HCT116 (cell line): ENCODE measurements at regions not wholly inside any gene's neighbourhood (a gene's known extent, or its start where the extent isn't known, plus 50 kb on each side); places are given as distances from the start of the nearest gene placed in this dataset.

ENCODE experiments used
- EZH2phosphoT487 ChIP-seq: fragments of 200-600 bp; IDR thresholded peaks from 2 replicates; pipeline ENCODE4 v1.6.1; 2018; ENCODE audit warnings: antibody characterized with exemption, borderline replicate concordance
- POLR2A ChIP-seq: IDR thresholded peaks from 2 replicates; pipeline ENCODE4 v1.7.0; 2011; ENCODE audit warnings: borderline replicate concordance; ENCODE audit not compliant: insufficient read depth, insufficient read length; ENCODE audit errors: extremely low read depth
- POLR2AphosphoS5 ChIP-seq: IDR thresholded peaks from 2 replicates; pipeline ENCODE4 v1.6.1; 2011; ENCODE audit warnings: mild to moderate bottlenecking, low read depth, low read length, moderate library complexity
- TCF7L2 ChIP-seq: IDR thresholded peaks from 2 replicates; pipeline ENCODE4 v1.7.0; 2011; ENCODE audit warnings: borderline replicate concordance, inconsistent platforms; ENCODE audit not compliant: insufficient read depth, insufficient read length; ENCODE audit errors: extremely low read depth
- ZNF274 ChIP-seq: fragments of 200-500 bp; sonication (Bioruptor generic); IDR thresholded peaks from 2 replicates; pipeline ENCODE4 v1.6.1; 2014; ENCODE audit warnings: mild to moderate bottlenecking, low read depth, low read length, inconsistent platforms
- TF ChIP-seq, protein P1 (sequence below), 3 experiments: fragments of 200-600 bp in 1 of 3; sonication (generic) in 1 of 3; IDR thresholded peaks in 2 of 3; conservative IDR thresholded peaks in 1 of 3; 2 replicates each; pipeline ENCODE4 v1.5.1; 2012 to 2017; ENCODE audit warnings: low read depth in 2 of 3, low read length in 2 of 3, antibody characterized with exemption in 1 of 3, borderline replicate concordance in 1 of 3, control low read depth in 1 of 3, mild to moderate bottlenecking in 1 of 3, mixed read lengths in 1 of 3, mixed run types in 1 of 3, moderate library complexity in 1 of 3; ENCODE audit not compliant: insufficient read depth in 1 of 3
- TF ChIP-seq, protein P2 (sequence below): IDR thresholded peaks from 2 replicates; pipeline ENCODE4 v1.6.1; 2012
- TF ChIP-seq, protein P3 (sequence below): IDR thresholded peaks from 2 replicates; pipeline ENCODE4 v1.6.1; 2011; ENCODE audit warnings: mild to moderate bottlenecking, low read length, moderate library complexity; ENCODE audit not compliant: insufficient replicate concordance; ENCODE audit errors: extremely low read depth

DNA sequence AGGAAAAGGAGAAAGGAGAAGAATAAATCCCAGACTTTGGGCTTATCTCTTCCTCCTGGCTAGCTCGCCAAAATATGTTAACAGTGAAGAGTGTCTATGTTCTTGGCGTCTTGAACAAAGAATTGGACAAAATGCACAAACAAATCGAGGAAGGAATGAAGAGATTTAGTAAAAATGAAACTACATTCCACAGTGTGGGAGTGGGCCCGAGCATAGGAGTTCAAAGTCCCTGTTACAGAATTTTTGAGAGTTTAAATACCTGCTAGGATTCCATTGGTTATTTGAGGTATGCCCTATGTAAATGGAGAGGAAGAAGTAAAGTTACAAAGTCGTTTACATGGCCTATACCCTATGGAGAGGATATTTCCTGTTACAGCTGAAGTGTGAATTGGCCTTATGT is 525.1 kb upstream of the CNTN5 start:
- TF ChIP-seq, protein P1, sequence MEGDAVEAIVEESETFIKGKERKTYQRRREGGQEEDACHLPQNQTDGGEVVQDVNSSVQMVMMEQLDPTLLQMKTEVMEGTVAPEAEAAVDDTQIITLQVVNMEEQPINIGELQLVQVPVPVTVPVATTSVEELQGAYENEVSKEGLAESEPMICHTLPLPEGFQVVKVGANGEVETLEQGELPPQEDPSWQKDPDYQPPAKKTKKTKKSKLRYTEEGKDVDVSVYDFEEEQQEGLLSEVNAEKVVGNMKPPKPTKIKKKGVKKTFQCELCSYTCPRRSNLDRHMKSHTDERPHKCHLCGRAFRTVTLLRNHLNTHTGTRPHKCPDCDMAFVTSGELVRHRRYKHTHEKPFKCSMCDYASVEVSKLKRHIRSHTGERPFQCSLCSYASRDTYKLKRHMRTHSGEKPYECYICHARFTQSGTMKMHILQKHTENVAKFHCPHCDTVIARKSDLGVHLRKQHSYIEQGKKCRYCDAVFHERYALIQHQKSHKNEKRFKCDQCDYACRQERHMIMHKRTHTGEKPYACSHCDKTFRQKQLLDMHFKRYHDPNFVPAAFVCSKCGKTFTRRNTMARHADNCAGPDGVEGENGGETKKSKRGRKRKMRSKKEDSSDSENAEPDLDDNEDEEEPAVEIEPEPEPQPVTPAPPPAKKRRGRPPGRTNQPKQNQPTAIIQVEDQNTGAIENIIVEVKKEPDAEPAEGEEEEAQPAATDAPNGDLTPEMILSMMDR (IDR thresholded peaks at IDR 0.05 in 2 of 3, conservative IDR thresholded peaks at IDR 0.05 in 1 of 3; ENCODE audit: borderline replicate concordance in 1 of 3, insufficient read depth in 1 of 3, low read depth in 2 of 3, low read length in 2 of 3): no peak
- TF ChIP-seq POLR2A (no peak), ZNF274 (no peak), TCF7L2 (no peak), POLR2AphosphoS5 (no peak), EZH2phosphoT487 (no peak)
- TF ChIP-seq, protein P2, sequence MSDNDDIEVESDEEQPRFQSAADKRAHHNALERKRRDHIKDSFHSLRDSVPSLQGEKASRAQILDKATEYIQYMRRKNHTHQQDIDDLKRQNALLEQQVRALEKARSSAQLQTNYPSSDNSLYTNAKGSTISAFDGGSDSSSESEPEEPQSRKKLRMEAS: no peak
- TF ChIP-seq, protein P3, sequence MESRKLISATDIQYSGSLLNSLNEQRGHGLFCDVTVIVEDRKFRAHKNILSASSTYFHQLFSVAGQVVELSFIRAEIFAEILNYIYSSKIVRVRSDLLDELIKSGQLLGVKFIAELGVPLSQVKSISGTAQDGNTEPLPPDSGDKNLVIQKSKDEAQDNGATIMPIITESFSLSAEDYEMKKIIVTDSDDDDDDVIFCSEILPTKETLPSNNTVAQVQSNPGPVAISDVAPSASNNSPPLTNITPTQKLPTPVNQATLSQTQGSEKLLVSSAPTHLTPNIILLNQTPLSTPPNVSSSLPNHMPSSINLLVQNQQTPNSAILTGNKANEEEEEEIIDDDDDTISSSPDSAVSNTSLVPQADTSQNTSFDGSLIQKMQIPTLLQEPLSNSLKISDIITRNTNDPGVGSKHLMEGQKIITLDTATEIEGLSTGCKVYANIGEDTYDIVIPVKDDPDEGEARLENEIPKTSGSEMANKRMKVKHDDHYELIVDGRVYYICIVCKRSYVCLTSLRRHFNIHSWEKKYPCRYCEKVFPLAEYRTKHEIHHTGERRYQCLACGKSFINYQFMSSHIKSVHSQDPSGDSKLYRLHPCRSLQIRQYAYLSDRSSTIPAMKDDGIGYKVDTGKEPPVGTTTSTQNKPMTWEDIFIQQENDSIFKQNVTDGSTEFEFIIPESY: no peak
